Hematopoietic multipotent progenitor cell treated with erythropoietin and hydrocortisone succinate and interleukin-3 and kit ligand, for 17 days (in vitro differentiated cells): ENCODE measurements at regions not wholly inside any gene's neighbourhood (a gene's known extent, or its start where the extent isn't known, plus 50 kb on each side); places are given as distances from the start of the nearest gene placed in this dataset.

ENCODE experiments used
- DNase-seq: peaks from one replicate; pipeline ENCODE4 v3.0.0-alpha.2; 2015; ENCODE audit warnings: low spot score

- no peak for DNase-seq
Measured at GRCh38 chr7:52481571-52481970, 553.9 kb upstream of the POM121L12 start.

DNA sequence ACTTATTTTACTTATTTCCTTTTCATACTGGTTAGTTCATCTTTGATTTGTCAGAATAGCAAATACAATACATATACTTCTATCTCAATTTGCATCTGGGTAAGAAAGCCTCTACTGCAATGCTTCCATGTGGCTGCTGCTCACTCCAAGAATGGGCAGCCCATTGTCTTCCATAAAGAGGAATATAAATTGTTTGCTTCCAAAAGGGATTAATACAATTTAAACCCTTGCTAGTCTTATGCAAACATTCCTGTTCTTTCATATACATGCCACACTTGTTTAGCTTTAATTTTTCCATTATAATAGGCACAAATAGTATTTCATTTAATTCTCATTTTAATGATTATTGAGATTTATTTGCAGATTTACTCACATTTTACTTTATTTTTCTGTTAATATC, 555.4 kb upstream of the POM121L12 start:
- no peak for DNase-seq

- DNase-seq: no peak
Measured at GRCh38 chr7:52475001-52475582, 560.3 kb upstream of the POM121L12 start.

DNA sequence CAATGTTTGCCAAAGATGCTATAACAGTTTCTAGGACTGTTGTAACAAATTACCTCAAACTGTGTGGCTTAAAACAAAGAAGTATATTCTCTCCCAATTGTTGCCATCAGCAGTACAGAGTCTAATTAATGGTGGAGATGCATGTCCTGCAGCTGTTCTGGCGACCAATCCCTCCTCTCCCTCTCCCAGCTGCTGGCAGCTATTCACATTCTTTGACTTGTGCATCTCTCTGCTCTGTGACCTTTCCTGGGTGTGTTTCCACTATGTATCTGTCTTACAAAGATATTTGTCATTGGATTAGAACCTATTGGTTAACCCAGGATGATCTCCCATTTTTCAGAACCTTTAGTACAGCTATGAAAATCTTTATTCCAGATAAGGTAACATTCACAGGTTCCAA, 561.7 kb upstream of the POM121L12 start:
- no peak for DNase-seq

DNA sequence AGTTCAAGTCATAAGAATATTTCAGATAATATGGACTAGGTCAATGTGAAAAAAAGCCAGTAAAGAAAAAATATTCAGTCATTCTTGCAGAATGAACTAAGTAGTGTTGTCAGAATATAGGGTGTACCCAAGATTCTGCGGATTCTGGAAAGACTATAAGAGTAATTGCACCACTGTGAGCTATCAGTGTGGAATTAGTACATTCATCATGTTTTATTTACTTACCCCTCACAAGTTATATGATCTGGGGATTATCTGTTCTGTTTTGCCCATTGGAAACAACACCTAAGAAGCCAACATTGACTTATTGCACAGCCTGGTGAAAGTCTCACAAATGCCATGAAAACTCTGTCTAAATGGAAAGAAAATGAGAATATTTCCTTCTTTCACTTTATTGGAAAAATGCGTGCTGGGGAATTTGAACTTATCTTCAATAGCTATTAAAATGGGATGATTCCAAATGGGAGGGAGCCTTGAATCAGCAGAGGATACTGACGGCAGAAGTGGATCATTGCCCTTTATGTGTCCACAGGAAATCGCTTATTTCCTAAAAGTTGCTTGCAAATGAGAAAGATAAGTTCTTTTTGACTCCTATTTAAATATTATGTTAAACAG, 563.3 kb upstream of the POM121L12 start:
- DNase-seq: no peak

DNA sequence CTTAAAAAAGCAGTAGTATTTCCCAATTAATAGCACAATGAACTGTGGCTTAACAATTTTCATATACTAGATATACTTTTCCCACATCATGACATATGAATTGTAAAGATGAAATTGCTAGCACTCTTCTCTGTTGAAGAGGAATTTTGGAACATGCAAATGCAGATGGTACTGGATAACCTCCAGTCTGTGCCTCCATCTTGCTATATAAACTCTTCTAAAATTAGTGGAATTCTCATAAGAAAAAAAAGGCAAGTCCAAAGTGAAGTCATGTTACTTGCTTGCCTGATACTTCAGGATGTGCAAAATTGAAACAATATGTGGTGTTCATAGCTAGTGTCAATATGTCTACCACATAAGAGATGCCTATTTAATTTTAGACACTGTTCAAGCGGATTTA, 570.2 kb upstream of the POM121L12 start:
- DNase-seq: no peak

- DNase-seq: no peak
Measured at GRCh38 chr7:52463341-52463740, 572.1 kb upstream of the POM121L12 start.

GRCh38 chr7:52462474-52462873, 573.0 kb upstream of the POM121L12 start:
- DNase-seq: no peak

DNA sequence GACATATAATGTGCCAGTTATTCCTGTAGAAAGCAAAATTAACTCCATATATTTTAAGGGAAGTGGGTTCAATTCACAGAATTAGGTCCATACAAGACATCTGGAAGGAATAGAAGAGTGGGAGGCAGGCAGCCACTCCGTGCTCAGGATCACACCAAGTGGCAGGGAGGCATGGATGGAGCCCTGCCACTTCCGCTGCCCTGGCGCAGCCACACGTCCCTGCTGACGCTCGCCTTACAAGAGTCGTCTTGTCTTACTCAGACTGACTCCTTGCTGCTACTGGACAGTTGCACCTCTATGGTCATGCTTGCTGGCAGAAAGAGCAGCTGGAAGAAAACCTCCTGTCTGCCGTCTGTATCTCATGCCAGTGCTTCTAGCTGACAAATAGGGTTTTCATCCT, 579.9 kb upstream of the POM121L12 start:
- no peak for DNase-seq

DNA sequence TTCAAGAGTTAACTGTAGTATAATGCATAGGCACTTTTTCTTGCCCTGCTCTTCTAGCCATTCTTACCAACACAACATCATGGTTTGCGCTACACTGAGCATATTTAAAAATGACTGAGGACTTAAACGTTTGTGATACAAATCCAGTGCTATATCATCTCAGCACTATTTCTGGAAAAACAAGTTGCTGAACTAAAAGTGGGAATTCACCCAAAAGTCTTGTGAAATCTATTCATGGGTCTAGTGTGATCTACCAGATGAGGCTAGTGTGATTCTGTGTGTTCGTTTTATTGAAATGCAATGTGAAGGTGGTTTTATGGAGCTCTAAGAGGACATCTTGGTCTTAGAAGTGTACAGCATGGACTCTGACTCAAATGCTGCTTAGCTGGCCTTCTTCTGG, 584.6 kb upstream of the POM121L12 start:
- no peak for DNase-seq

- no peak for DNase-seq
Measured at GRCh38 chr7:52447581-52448180, 587.8 kb upstream of the POM121L12 start.

DNA sequence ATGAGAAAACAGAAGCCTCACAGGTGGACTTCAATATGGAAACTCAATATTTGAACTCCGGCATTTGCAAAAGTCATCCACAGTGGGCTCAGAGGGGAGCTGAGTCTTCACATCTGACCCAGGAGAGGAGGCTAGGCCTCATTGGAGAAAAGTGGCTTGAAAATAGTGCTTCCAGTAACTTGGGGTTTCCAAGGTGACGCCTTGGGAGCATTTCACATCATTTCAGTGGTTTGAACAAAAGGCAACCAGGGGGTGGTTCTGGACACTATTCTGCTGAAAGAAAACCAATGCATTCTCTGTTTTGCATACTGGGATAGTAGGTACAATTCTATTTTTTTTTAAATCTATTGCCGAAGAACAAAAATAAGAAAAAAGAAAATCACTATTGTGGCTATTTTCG, 599.2 kb upstream of the POM121L12 start:
- no peak for DNase-seq

- DNase-seq: no peak
Measured at GRCh38 chr7:52431082-52431815, 604.2 kb upstream of the POM121L12 start.

- no peak for DNase-seq
Measured at GRCh38 chr7:52423251-52423650, 612.2 kb upstream of the POM121L12 start.

DNA sequence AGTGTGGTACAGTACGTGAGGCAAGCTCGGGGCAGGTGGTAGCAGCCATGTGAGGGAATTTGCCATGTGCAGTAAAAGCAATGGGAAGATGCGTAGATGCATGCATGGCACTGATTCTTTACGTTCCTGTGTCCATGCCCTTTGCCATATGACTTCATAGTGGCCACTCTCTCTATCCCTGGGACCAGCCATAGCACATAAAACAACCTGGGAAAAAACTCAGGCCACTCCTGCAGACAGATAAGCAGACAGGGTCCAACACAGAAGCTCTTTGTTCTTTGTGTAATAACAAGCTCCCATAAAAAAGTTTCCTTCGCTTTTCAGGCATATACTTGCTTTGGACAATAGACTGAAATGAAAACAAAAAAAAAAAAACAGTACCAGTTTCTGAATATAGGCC, 622.4 kb upstream of the POM121L12 start:
- no peak for DNase-seq

DNA sequence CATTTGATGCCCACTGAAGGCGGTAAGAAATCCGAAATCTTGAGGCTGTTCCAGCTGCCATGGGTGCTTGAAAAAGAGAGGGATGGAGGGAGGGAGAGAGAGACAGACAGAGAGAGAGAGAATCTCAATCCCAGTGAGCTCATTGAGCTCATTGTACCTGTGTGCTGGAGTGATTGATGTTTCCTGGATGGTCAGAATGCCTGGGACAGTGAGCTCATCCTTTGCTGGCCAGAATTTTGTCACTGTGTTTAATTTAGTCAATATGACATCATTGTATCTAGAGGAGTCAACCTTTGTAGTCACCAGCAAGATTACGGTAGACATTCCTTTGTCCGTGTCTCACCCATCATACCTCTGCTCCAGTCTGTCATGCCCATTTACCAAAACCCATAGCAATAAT, 625.4 kb upstream of the POM121L12 start:
- DNase-seq: no peak

DNA sequence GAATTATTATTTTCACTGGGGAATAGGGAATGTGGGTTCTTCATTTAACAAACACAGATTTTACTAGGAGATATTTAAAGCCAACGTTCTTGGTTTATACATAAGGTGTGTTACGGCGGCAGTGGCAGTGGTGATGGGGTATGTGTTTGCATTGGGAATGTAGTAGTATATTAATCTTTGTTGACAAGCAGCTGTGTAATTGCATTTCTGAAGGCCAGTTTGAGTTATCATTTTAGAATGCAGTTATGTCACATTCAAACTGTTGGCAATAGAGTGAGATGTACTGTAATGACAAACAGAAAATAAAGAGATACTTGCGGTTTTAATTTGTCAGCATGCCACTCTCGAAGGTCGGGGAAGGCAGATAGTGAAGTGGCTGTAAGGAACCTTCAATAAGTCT, 628.6 kb upstream of the POM121L12 start:
- DNase-seq: no peak

DNA sequence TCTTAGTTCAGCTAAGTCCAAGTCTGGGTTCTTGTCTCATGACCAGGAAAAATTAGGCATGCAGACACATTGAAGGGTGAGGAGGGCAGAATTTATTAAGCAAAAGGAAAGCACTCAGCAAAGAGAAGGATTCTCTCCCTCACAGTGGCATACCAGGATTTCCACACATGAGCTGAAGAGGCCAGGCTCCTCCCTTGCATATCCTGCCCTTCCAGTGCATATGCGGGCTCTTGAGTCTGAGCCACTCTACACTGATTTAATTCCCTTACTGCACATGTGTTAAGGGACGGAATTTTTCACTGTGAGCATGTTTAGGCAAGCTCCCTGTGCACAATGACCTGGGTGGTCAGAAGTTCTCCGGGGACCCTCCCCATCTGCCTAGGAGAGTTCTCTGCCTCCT, 652.7 kb upstream of the POM121L12 start:
- DNase-seq: no peak

GRCh38 chr7:52369922-52370321, 665.5 kb upstream of the POM121L12 start:
- DNase-seq: no peak

GRCh38 chr7:52365349-52365748, 670.1 kb upstream of the POM121L12 start:
- no peak for DNase-seq

DNA sequence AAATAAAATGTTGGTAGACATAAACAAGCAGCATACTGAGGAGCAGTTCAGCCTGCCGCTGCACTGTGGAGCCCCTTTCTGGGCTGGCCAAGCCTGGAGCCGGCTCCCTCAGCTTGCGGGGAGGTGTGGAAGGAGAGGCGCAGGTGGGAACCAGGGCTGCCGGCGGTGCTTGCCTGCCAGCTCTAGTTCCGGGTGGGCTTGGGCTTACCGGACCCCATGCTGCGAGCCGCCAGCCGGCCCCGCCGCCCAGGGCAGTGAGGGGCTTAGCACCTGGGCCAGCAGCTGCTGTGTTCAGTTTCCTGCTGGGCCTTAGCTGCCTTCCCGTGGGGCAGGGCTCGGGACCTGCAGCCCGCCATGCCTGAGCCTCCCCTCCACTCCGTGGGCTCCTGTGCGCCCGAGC, 672.9 kb upstream of the POM121L12 start:
- no peak for DNase-seq

GRCh38 chr7:52360541-52360940, 674.9 kb upstream of the POM121L12 start:
- DNase-seq: no peak

DNA sequence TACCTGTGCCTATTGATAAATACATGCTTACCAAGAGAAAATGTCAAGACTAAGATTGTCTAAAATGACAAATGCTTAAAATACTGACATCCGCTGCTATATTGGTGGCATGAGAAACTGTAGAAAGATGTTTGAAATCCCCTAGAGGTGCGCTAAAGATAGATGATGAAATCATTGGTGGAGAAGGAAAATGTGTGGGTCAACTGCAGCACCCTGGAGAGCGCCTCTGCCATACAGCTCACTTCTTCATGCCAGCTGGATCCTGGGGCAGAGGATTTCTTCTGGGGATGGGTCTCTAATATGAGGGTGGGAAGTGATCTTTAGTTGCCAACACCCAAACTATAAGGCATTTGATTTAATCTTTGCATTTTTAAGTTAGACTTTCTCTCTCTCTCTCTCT, 680.4 kb upstream of the POM121L12 start:
- DNase-seq: no peak
